Effector memory CD8-positive, alpha-beta T cell (primary cell): ENCODE measurements at regions not wholly inside any gene's neighbourhood (a gene's known extent, or its start where the extent isn't known, plus 50 kb on each side); places are given as distances from the start of the nearest gene placed in this dataset.

ENCODE experiments used
- ATAC-seq: fragments of 150-1000 bp; cut with Tn5 transposase; replicated peaks from 2 replicates; pipeline ENCODE4 v1.10.0; 2021; ENCODE audit warnings: mild to moderate bottlenecking, moderate library complexity
- DNase-seq, 3 experiments: peaks; one replicate each; pipeline ENCODE4 v3.0.0; 2021
- H3K27ac Mint-ChIP-seq, 2 donors: one replicate each; pipeline ENCODE4 v1.8.0; 2022; ENCODE audit warnings: mild to moderate bottlenecking in 2 of 2, mixed read lengths in 2 of 2, moderate library complexity in 2 of 2
- H3K27me3 Mint-ChIP-seq, 2 donors: one replicate each; pipeline ENCODE4 v1.8.0; 2022; ENCODE audit warnings: mixed read lengths in 2 of 2
- H3K36me3 Mint-ChIP-seq: one replicate; pipeline ENCODE4 v1.8.0; 2022; ENCODE audit warnings: mild to moderate bottlenecking, moderate library complexity, mixed read lengths; ENCODE audit not compliant: insufficient read depth
- H3K4me1 Mint-ChIP-seq, 2 donors: one replicate each; pipeline ENCODE4 v1.8.0; 2022; ENCODE audit warnings: low read depth in 2 of 2, mixed read lengths in 2 of 2
- H3K4me3 Mint-ChIP-seq, 2 donors: one replicate each; pipeline ENCODE4 v1.8.0; 2022; ENCODE audit warnings: mild to moderate bottlenecking in 2 of 2, mixed read lengths in 2 of 2, moderate library complexity in 2 of 2
- H3K9me3 Mint-ChIP-seq, 2 donors: one replicate each; pipeline ENCODE4 v1.8.0; 2022; ENCODE audit warnings: mixed read lengths in 2 of 2

DNA sequence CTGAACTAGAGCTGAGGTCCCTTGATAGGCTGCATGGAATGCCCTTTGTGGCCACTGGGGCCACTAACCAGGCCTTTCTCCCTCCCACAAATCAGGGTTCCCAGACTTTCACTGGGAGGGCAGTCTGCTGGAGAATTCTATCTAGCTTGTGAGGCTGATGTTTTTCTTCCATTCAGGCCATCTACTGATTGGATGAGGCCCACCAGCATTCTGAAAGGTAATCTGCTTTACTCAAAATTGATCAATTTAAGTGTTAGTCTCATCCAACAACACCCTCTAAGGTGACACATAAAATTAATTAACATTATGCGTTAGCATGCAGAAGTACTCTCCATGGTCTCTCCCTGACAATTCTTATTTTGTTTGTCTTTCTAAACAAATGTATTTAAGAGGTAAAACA, 80.5 kb downstream of the RTP4 start:
- ATAC-seq, result no peak
- no peak overlapping the region for H3K27ac Mint-ChIP-seq
- H3K27me3 Mint-ChIP-seq, result peaks cover 6 to 20% of the 10 kb centered on the region in 2 donors
- no peaks in the 10 kb centered on the region for H3K36me3 Mint-ChIP-seq
- no peak for DNase-seq
- H3K4me1 Mint-ChIP-seq, result no peaks in the 10 kb centered on the region
- H3K9me3 Mint-ChIP-seq, result no peaks in the 10 kb centered on the region
- no peak overlapping the region for H3K4me3 Mint-ChIP-seq

DNA sequence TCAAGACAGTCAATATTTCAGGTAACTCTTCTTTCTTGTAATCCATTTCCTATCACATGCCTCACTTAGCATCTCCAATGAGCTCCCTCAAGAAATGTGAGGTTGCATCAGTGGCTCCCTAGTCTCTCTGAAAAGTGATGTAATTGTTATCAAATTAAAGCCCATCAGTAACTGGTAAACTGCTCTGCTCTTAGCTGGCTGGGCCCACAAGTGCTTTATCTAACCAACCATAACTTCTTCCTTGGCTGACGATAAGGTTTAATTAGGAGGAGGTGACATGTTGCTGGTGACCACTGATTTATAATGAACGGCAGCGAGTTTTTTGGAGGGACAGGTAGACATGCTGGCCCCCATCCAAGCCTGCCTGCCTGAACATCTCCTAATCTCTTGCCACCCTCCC, 79.6 kb downstream of the RTP4 start:
- ATAC-seq (no peak), DNase-seq (no peak)
- no peaks in the 10 kb centered on the region for H3K4me1 Mint-ChIP-seq
- no peaks in the 10 kb centered on the region for H3K36me3 Mint-ChIP-seq
- no peak overlapping the region for H3K27ac Mint-ChIP-seq
- no peak overlapping the region for H3K4me3 Mint-ChIP-seq
- H3K9me3 Mint-ChIP-seq, result no peaks in the 10 kb centered on the region
- H3K27me3 Mint-ChIP-seq, result peaks cover 0 to 30% of the 10 kb centered on the region in 2 donors

DNA sequence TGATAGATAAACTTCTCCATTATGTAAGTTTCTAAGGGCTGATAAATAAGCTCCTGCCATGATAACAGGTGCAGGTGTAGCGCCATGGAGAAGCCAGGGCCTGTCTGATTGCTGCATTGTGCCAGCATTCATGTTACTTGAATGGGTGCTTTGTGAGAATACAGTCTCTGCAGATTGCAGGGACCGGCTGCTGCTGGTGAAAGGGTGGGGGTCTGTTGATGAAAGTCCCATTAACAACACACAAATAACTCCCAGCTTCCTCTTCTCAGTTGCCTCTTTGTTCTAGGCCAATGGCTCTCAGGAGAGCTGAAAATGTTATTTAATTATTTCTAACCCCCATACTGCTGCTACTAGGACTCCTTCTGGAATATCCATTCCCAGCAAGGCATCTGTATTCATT, 77.2 kb downstream of the RTP4 start:
- Mint-ChIP-seq H3K27ac (no peak overlapping the region), H3K4me1 (no peaks in the 10 kb centered on the region), H3K9me3 (no peaks in the 10 kb centered on the region), H3K27me3 (peaks cover 0 to 30% of the 10 kb centered on the region in 2 donors), H3K36me3 (no peaks in the 10 kb centered on the region), H3K4me3 (no peak overlapping the region)
- ATAC-seq (no peak), DNase-seq (no peak)

DNA sequence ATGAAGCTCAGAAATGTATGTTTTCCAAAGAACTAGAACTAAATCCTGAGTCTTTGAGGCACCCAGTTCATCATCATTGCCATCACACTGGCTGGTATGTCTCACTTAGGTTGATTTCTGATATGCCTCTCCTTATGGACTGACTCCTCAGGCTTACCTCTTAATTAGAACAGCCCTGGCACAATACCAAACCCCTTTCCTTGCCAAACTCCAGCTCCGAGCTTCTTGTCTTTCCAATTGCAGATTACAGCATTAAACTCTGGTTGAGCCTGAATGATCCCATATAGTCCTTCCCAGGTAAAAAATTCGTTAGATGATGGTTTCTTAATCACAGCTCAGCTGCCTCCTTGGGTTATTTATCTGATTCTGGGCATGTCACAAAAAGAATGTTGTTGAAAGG, 66.3 kb downstream of the RTP4 start:
- no peak for ATAC-seq
- H3K27ac Mint-ChIP-seq, result no peak overlapping the region
- H3K27me3 Mint-ChIP-seq, result peaks cover 25 to 26% of the 10 kb centered on the region in 2 donors
- H3K36me3 Mint-ChIP-seq, result no peaks in the 10 kb centered on the region
- H3K4me1 Mint-ChIP-seq, result no peaks in the 10 kb centered on the region
- no peaks in the 10 kb centered on the region for H3K9me3 Mint-ChIP-seq
- H3K4me3 Mint-ChIP-seq, result no peak overlapping the region
- DNase-seq, result no peak

DNA sequence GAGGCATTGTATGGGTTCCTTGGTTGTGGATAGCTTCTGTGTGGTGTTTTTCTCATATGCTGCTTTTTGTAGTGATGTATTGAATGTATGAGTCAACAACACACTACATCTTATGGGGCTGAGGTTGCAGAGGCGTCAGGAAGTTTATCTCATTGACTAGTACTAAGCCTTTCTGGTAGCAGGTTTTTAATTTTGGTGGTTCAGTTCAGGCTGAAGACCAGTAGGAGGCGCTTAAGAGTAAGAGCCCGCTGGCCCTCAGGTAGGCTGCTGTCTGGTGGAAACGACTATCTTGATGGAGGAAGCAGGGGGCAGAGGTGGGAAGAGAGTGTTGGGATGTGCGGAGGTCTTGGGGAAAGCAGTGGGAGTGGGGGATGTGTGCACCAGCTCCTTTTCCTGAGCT, 62.4 kb downstream of the RTP4 start:
- H3K9me3 Mint-ChIP-seq, result no peaks in the 10 kb centered on the region
- H3K27ac Mint-ChIP-seq, result no peak overlapping the region
- peaks cover 28 to 30% of the 10 kb centered on the region in 2 donors for H3K27me3 Mint-ChIP-seq
- H3K4me3 Mint-ChIP-seq, result no peak overlapping the region
- ATAC-seq (no peak), DNase-seq (no peak)
- H3K4me1 Mint-ChIP-seq, result no peaks in the 10 kb centered on the region
- no peaks in the 10 kb centered on the region for H3K36me3 Mint-ChIP-seq
